Sigmoid colon (tissue), 4 donors: ENCODE measurements at regions not wholly inside any gene's neighbourhood (a gene's known extent, or its start where the extent isn't known, plus 50 kb on each side); places are given as distances from the start of the nearest gene placed in this dataset.

Source experiments
- POLR2A ChIP-seq, 2 donors: fragments of 450-650 bp; IDR thresholded peaks; one replicate each; pipeline ENCODE4 v1.6.1; 2016; ENCODE audit warnings: antibody characterized with exemption in 2 of 2, mild to moderate bottlenecking in 2 of 2, moderate library complexity in 2 of 2
- POLR2AphosphoS5 ChIP-seq, 4 donors: sonication (generic); formaldehyde crosslinking; IDR thresholded peaks; one replicate each; pipeline ENCODE4 v1.6.1; 2017; ENCODE audit warnings: antibody characterized with exemption in 4 of 4
- TF ChIP-seq, protein P1 (sequence below), 4 experiments: fragments of 450-650 bp in 3 of 4; fragments of 200-600 bp in 1 of 4; IDR thresholded peaks; one replicate each; pipeline ENCODE4 v1.5.1; 2016 to 2019; ENCODE audit warnings: antibody characterized with exemption in 4 of 4, mild to moderate bottlenecking in 3 of 4, moderate library complexity in 2 of 4

DNA sequence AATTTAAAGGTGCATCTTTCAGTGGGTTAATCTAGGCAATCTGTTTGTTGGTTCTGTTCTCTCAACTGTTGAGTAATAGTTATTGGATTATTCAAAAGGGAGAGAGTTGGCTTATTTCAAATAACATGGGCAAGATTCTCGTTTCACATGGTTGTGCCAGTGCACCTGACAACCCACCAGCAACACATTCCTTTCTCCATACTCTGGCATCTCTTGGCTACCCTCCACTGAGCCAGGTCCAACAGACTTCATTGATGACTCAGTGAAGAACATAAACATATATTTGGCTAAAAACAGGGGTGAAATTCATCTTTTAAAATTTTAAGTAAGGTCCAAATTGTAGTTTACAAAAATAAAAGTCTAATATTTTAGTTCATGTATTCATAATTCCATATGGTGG lies 967.2 kb downstream of the RPA4 start:
- TF ChIP-seq, protein P1, sequence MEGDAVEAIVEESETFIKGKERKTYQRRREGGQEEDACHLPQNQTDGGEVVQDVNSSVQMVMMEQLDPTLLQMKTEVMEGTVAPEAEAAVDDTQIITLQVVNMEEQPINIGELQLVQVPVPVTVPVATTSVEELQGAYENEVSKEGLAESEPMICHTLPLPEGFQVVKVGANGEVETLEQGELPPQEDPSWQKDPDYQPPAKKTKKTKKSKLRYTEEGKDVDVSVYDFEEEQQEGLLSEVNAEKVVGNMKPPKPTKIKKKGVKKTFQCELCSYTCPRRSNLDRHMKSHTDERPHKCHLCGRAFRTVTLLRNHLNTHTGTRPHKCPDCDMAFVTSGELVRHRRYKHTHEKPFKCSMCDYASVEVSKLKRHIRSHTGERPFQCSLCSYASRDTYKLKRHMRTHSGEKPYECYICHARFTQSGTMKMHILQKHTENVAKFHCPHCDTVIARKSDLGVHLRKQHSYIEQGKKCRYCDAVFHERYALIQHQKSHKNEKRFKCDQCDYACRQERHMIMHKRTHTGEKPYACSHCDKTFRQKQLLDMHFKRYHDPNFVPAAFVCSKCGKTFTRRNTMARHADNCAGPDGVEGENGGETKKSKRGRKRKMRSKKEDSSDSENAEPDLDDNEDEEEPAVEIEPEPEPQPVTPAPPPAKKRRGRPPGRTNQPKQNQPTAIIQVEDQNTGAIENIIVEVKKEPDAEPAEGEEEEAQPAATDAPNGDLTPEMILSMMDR (IDR thresholded peaks at IDR 0.05) = no peak
- TF ChIP-seq POLR2AphosphoS5 (IDR thresholded peaks at IDR 0.05) (no peak), POLR2A (IDR thresholded peaks at IDR 0.05) (no peak)
